Activated B cell treated with CpG ODN at 0.5 μM for 24 hours (primary cell): ENCODE measurements at regions not wholly inside any gene's neighbourhood (a gene's known extent, or its start where the extent isn't known, plus 50 kb on each side); places are given as distances from the start of the nearest gene placed in this dataset.

Experiments
- ATAC-seq: fragments of 200-7000 bp; cut with Tn5 transposase; one replicate; pipeline ENCODE4 v1.10.0; 2021; ENCODE audit warnings: low read depth, mild to moderate bottlenecking, moderate library complexity
- CTCF ChIA-PET: fragments of 350-600 bp; sonication (Branson Sonifier 250); formaldehyde crosslinking; loops from one replicate; lab custom pipeline; 2021; ENCODE audit warnings: antibody characterized with exemption; lab: Charles Lee
- POLR2A ChIA-PET: fragments of 350-600 bp; sonication (Branson Sonifier 250); formaldehyde crosslinking; loops from one replicate; lab custom pipeline; 2021; ENCODE audit warnings: antibody characterized with exemption; lab: Charles Lee
- DNase-seq: peaks from one replicate; pipeline ENCODE4 v3.0.0; 2022
- H3K27ac Mint-ChIP-seq: one replicate; pipeline ENCODE4 v1.8.0; 2020; ENCODE audit warnings: mixed read lengths
- H3K27me3 Mint-ChIP-seq: one replicate; pipeline ENCODE4 v1.8.0; 2021; ENCODE audit warnings: mixed read lengths
- H3K36me3 Mint-ChIP-seq: one replicate; pipeline ENCODE4 v1.8.0; 2021; ENCODE audit warnings: low read depth, mixed read lengths
- H3K4me1 Mint-ChIP-seq: one replicate; pipeline ENCODE4 v1.8.0; 2021; ENCODE audit warnings: mixed read lengths
- H3K4me3 Mint-ChIP-seq: one replicate; pipeline ENCODE4 v1.8.0; 2020; ENCODE audit warnings: mild to moderate bottlenecking, mixed read lengths
- H3K9me3 Mint-ChIP-seq: one replicate; pipeline ENCODE4 v1.8.0; 2020; ENCODE audit warnings: mixed read lengths
- CTCF ChIP-seq: fragments of 200-600 bp; IDR thresholded peaks from one replicate; pipeline ENCODE4 v1.8.0; 2022; ENCODE audit warnings: antibody characterized with exemption, mild to moderate bottlenecking
- intact Hi-C: fragments of 100-400 bp; cut with micrococcal nuclease; formaldehyde crosslinking; loops from one replicate; pipeline ENCODE4 v1.15.1; 2024

GRCh38 chr1:96520579-96520947, 201.0 kb upstream of the PTBP2 start:
- H3K36me3 Mint-ChIP-seq: no peaks in the 10 kb centered on the region
- intact Hi-C loops: no loop called here
- ChIA-PET CTCF (no interaction called here), POLR2A (no interaction called here)
- no peak for TF ChIP-seq CTCF
- no peak overlapping the region for H3K27ac Mint-ChIP-seq
- ATAC-seq (no peak), DNase-seq (no peak)
- H3K4me3 Mint-ChIP-seq: no peak overlapping the region
- no peaks in the 10 kb centered on the region for H3K9me3 Mint-ChIP-seq
- no peaks in the 10 kb centered on the region for H3K4me1 Mint-ChIP-seq
- no peaks in the 10 kb centered on the region for H3K27me3 Mint-ChIP-seq

GRCh38 chr1:96521010-96521409, 200.6 kb upstream of the PTBP2 start:
- ChIA-PET CTCF (no interaction called here), POLR2A (no interaction called here)
- DNase-seq (no peak), ATAC-seq (no peak)
- H3K36me3 Mint-ChIP-seq: no peaks in the 10 kb centered on the region
- H3K4me3 Mint-ChIP-seq: no peak overlapping the region
- intact Hi-C loops: no loop called here
- H3K9me3 Mint-ChIP-seq: no peaks in the 10 kb centered on the region
- H3K27ac Mint-ChIP-seq: no peak overlapping the region
- no peaks in the 10 kb centered on the region for H3K27me3 Mint-ChIP-seq
- no peak for TF ChIP-seq CTCF
- no peaks in the 10 kb centered on the region for H3K4me1 Mint-ChIP-seq

- POLR2A ChIA-PET: no interaction called here
These were observed 199.4 kb upstream of the PTBP2 start for GRCh38 chr1:96521994-96522760.

GRCh38 chr1:96522927-96523326, 198.7 kb upstream of the PTBP2 start:
- Mint-ChIP-seq H3K9me3 (peaks cover 4% of the 10 kb centered on the region), H3K27ac (no peak overlapping the region), H3K4me3 (no peak overlapping the region), H3K36me3 (no peaks in the 10 kb centered on the region), H3K4me1 (no peaks in the 10 kb centered on the region), H3K27me3 (no peaks in the 10 kb centered on the region)
- POLR2A ChIA-PET: no interaction called here
- ATAC-seq (no peak), DNase-seq (no peak)
- TF ChIP-seq CTCF: no peak
- CTCF ChIA-PET: no interaction called here
- intact Hi-C loops: no loop called here

More at GRCh38 chr1:96521994-96522760, 199.4 kb upstream of the PTBP2 start:
- H3K27me3 Mint-ChIP-seq: no peaks in the 10 kb centered on the region
- no peak overlapping the region for H3K4me3 Mint-ChIP-seq
- CTCF ChIA-PET: no interaction called here
- no peak overlapping the region for H3K27ac Mint-ChIP-seq
- DNase-seq: no peak
- H3K9me3 Mint-ChIP-seq: peaks cover 4% of the 10 kb centered on the region
- intact Hi-C loops: no loop called here
- no peaks in the 10 kb centered on the region for H3K36me3 Mint-ChIP-seq
- TF ChIP-seq CTCF: no peak
- no peak for ATAC-seq
- no peaks in the 10 kb centered on the region for H3K4me1 Mint-ChIP-seq

- no peak for ATAC-seq
- H3K36me3 Mint-ChIP-seq: no peaks in the 10 kb centered on the region
- no peak overlapping the region for H3K4me3 Mint-ChIP-seq
- ChIA-PET POLR2A (no interaction called here), CTCF (no interaction called here)
- no peaks in the 10 kb centered on the region for H3K27me3 Mint-ChIP-seq
- H3K27ac Mint-ChIP-seq: no peak overlapping the region
- peaks cover 11% of the 10 kb centered on the region for H3K9me3 Mint-ChIP-seq
- intact Hi-C loops: no loop called here
- DNase-seq: no peak
- no peak for TF ChIP-seq CTCF
- no peaks in the 10 kb centered on the region for H3K4me1 Mint-ChIP-seq
These were observed 197.5 kb upstream of the PTBP2 start for GRCh38 chr1:96524100-96524499.
